Activated naive CD8-positive, alpha-beta T cell treated with anti-CD3 and anti-CD28 coated beads, Interleukin-2, amount 50 U/mL, for 24 hours (primary cell): ENCODE measurements at regions not wholly inside any gene's neighbourhood (a gene's known extent, or its start where the extent isn't known, plus 50 kb on each side); places are given as distances from the start of the nearest gene placed in this dataset.

Source experiments
- ATAC-seq: fragments of 150-1000 bp; cut with Tn5 transposase; one replicate; pipeline ENCODE4 v1.10.0; 2021
- DNase-seq: peaks from one replicate; pipeline ENCODE4 v3.0.0; 2021
- H3K27ac Mint-ChIP-seq: one replicate; pipeline ENCODE4 v1.8.0; 2021; ENCODE audit warnings: mild to moderate bottlenecking, mixed read lengths
- H3K27me3 Mint-ChIP-seq: one replicate; pipeline ENCODE4 v1.8.0; 2021; ENCODE audit warnings: mixed read lengths
- H3K36me3 Mint-ChIP-seq: one replicate; pipeline ENCODE4 v1.8.0; 2021; ENCODE audit warnings: low read depth, mixed read lengths
- H3K4me1 Mint-ChIP-seq: one replicate; pipeline ENCODE4 v1.8.0; 2021; ENCODE audit warnings: mixed read lengths
- H3K4me3 Mint-ChIP-seq: one replicate; pipeline ENCODE4 v1.8.0; 2021; ENCODE audit warnings: mild to moderate bottlenecking, moderate library complexity, mixed read lengths
- H3K9me3 Mint-ChIP-seq: one replicate; pipeline ENCODE4 v1.8.0; 2021; ENCODE audit warnings: mixed read lengths

- Mint-ChIP-seq H3K36me3 (no peaks in the 10 kb centered on the region), H3K27me3 (peaks cover 21% of the 10 kb centered on the region), H3K4me1 (no peaks in the 10 kb centered on the region), H3K27ac (no peak overlapping the region), H3K4me3 (no peak overlapping the region), H3K9me3 (peaks cover 3% of the 10 kb centered on the region)
- no peak for ATAC-seq
- no peak for DNase-seq
Measured at GRCh38 chr10:128545216-128545615, 419.0 kb upstream of the MKI67 start.

GRCh38 chr10:128546651-128547165 lies 420.5 kb upstream of the MKI67 start:
- H3K27me3 Mint-ChIP-seq, result peaks cover 10% of the 10 kb centered on the region
- H3K36me3 Mint-ChIP-seq, result no peaks in the 10 kb centered on the region
- DNase-seq (no peak), ATAC-seq (no peak)
- H3K27ac Mint-ChIP-seq, result no peak overlapping the region
- H3K9me3 Mint-ChIP-seq, result peaks cover 3% of the 10 kb centered on the region
- no peak overlapping the region for H3K4me3 Mint-ChIP-seq
- H3K4me1 Mint-ChIP-seq, result no peaks in the 10 kb centered on the region

GRCh38 chr10:128549101-128549608 lies 422.9 kb upstream of the MKI67 start:
- Mint-ChIP-seq H3K27ac (no peak overlapping the region), H3K27me3 (no peaks in the 10 kb centered on the region), H3K9me3 (peaks cover 3% of the 10 kb centered on the region), H3K4me3 (no peak overlapping the region), H3K36me3 (no peaks in the 10 kb centered on the region), H3K4me1 (no peaks in the 10 kb centered on the region)
- ATAC-seq (no peak), DNase-seq (no peak)

DNA sequence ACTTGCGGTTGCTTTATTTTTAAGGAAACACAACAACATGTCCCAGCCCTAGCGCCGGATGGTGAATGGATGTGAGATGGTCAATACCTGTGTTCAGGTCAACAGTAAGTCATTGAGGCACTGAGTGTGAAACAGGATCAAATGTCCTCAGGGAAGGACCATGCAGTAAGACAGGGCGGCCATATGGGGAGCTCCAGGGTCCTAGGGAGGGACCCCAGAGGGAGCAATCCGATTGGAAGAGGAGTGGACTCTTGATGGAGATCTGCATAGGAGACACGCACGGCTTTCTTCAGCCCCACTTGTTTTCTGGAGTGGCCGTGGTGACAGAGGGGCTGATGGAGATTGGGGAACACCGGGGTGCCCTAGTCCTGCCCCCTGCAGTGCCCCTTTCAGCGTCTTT lies 423.8 kb upstream of the MKI67 start:
- Mint-ChIP-seq H3K9me3 (peaks cover 6% of the 10 kb centered on the region), H3K27ac (no peak overlapping the region), H3K27me3 (no peaks in the 10 kb centered on the region), H3K36me3 (no peaks in the 10 kb centered on the region), H3K4me3 (no peak overlapping the region), H3K4me1 (no peaks in the 10 kb centered on the region)
- no peak for ATAC-seq
- no peak for DNase-seq

DNA sequence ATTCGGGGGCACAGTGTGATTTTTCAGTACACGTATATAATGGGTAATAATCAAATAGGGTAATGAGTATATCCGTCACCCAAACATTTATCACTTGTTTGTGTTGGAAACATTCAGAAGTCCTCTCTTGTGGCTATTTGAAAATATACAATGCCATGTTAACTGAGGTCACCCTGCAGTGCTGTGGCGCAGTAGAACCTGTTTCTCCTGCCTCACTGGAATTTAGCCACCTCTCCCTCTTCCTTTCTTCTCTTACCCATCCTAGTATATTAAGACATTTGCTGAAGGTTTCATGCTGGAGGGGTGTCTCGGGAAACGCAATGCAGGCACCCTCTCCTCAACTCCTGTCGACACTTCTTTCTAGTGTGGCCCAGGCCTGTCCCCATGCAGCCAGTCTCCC lies 425.3 kb upstream of the MKI67 start:
- no peaks in the 10 kb centered on the region for H3K4me1 Mint-ChIP-seq
- no peak for DNase-seq
- H3K27ac Mint-ChIP-seq, result no peak overlapping the region
- no peak overlapping the region for H3K4me3 Mint-ChIP-seq
- H3K9me3 Mint-ChIP-seq, result peaks cover 6% of the 10 kb centered on the region
- H3K36me3 Mint-ChIP-seq, result no peaks in the 10 kb centered on the region
- H3K27me3 Mint-ChIP-seq, result peaks cover 2% of the 10 kb centered on the region
- no peak for ATAC-seq

- Mint-ChIP-seq H3K27ac (no peak overlapping the region), H3K9me3 (peaks cover 6% of the 10 kb centered on the region), H3K36me3 (no peaks in the 10 kb centered on the region), H3K4me1 (no peaks in the 10 kb centered on the region), H3K4me3 (no peak overlapping the region), H3K27me3 (peaks cover 2% of the 10 kb centered on the region)
- no peak for DNase-seq
- no peak for ATAC-seq
Measured at GRCh38 chr10:128553755-128554154, 427.5 kb upstream of the MKI67 start.

DNA sequence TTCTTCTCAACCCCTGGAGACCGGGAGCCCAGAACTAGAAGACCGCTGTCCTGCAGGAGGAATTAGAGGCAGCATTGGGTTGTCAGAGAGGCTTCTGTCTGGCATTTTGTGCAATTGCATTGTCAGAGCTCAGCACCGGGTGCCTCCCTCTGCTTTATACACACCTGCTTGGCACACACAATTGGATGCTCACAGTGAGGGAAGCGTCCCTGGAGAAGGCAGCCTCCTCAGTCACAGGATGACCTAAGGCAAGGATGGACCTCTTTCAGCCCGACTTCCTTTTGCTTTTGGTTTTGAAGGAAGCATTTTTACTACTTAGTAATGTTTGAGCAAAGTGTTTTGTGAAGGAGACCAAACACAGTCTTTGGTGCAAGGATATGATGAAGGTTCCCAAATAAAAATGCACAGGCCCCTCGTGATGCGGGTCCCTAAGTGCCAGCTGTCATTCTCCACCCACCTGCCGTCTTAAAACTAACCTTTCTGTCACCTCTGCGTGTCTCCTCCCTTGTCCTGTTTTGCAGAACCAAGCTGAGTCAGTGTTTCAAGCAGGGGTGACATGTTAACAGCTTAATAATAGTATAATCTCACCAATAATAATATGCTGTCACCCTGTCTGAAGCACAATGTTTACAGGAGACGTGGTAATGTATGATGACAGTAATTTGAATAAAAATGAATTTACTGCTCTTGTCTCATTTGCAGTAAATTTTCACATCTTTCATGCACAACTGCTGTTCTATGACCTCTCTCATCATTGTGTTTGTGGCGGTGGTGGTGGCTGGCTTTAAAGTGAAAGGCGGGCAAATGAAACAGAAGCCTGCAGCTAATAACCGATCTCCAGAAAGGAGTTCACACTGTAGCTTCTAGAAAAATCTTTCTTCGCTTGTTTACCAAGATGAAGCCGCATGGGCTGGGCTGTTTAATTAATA lies 430.2 kb upstream of the MKI67 start:
- no peak overlapping the region for H3K4me3 Mint-ChIP-seq
- H3K27me3 Mint-ChIP-seq, result peaks cover 2% of the 10 kb centered on the region
- H3K36me3 Mint-ChIP-seq, result no peaks in the 10 kb centered on the region
- H3K9me3 Mint-ChIP-seq, result peaks cover 3% of the 10 kb centered on the region
- ATAC-seq, result no peak
- DNase-seq, result no peak
- H3K27ac Mint-ChIP-seq, result no peak overlapping the region
- H3K4me1 Mint-ChIP-seq, result no peaks in the 10 kb centered on the region

DNA sequence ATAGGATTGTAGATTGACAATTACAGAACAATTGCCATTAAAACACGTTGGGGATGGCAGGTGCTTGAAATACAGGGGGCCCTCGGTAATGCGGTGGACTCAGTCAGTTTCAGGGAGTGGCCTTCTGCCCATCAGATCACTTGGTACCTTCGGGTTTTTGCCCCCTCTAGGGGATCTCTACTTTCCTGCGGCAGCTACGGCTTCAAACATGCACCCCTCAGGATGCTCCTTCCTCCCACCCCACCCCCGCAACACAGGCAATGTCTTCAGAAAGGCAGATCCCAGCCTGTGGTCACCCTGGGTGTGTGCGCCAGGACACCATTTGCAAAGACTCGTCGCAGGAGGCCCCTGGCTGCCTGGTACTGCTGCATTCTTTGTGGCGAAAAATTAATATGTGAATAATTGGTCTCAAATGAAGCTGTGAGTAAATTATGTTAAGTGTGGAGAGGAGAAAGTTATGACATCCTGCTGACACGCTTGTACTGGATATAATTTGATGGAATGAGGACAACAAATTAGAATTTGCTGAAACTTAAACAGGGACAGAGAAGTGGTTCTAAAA lies 431.0 kb upstream of the MKI67 start:
- H3K9me3 Mint-ChIP-seq, result peaks cover 3% of the 10 kb centered on the region
- no peaks in the 10 kb centered on the region for H3K4me1 Mint-ChIP-seq
- no peak for ATAC-seq
- DNase-seq, result no peak
- H3K27me3 Mint-ChIP-seq, result peaks cover 2% of the 10 kb centered on the region
- H3K36me3 Mint-ChIP-seq, result no peaks in the 10 kb centered on the region
- no peak overlapping the region for H3K4me3 Mint-ChIP-seq
- no peak overlapping the region for H3K27ac Mint-ChIP-seq

DNA sequence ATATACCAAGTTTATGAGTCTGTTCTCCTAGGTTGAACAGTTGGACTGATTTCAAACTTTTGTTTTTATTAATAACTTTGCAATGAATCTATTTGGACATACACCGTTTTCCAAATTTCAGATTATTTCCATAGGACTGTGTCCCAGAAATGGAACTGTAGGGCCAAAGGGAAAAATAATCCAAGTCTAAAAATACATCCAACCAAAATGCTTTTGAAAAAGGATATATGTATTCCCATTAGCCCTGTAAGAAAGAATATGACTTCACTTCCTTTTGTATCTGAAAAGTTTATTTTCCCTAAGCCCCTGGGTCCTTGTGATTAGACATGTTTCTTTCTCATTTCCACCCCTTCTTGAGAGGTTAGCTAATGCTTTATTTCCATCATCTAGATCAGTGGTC lies 434.2 kb upstream of the MKI67 start:
- Mint-ChIP-seq H3K4me3 (no peak overlapping the region), H3K36me3 (no peaks in the 10 kb centered on the region), H3K9me3 (no peaks in the 10 kb centered on the region), H3K27ac (no peak overlapping the region), H3K4me1 (no peaks in the 10 kb centered on the region), H3K27me3 (peaks cover 2% of the 10 kb centered on the region)
- no peak for DNase-seq
- ATAC-seq, result no peak

- H3K27ac Mint-ChIP-seq, result no peak overlapping the region
- H3K9me3 Mint-ChIP-seq, result no peaks in the 10 kb centered on the region
- DNase-seq, result no peak
- no peaks in the 10 kb centered on the region for H3K4me1 Mint-ChIP-seq
- ATAC-seq, result no peak
- H3K27me3 Mint-ChIP-seq, result peaks cover under 1% of the 10 kb centered on the region
- H3K4me3 Mint-ChIP-seq, result no peak overlapping the region
- no peaks in the 10 kb centered on the region for H3K36me3 Mint-ChIP-seq
Measured at GRCh38 chr10:128560993-128561392, 434.8 kb upstream of the MKI67 start.

DNA sequence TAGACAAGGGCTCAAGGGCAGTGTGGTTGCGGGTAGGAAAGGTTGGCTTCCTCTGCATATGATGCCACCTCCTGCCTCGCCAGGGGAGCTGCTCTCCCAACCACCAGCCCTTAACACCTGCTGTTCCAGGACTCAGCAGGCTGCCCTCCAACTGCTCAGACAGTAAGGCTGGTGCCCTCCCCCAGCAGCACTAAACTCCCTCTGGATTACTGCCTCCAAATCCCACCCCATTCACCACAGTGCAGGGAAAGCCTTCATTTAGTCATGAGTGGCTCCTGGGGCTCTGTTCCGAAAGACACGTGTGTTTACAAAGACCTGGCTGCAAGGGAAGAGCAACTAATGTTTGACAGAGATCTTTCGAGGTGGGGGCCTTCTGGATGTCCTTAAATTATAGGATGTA lies 437.2 kb upstream of the MKI67 start:
- Mint-ChIP-seq H3K36me3 (no peaks in the 10 kb centered on the region), H3K4me3 (no peak overlapping the region), H3K27me3 (no peaks in the 10 kb centered on the region), H3K4me1 (no peaks in the 10 kb centered on the region), H3K27ac (no peak overlapping the region), H3K9me3 (no peaks in the 10 kb centered on the region)
- ATAC-seq, result no peak
- no peak for DNase-seq

- ATAC-seq (no peak), DNase-seq (no peak)
- H3K4me1 Mint-ChIP-seq, result no peaks in the 10 kb centered on the region
- H3K36me3 Mint-ChIP-seq, result no peaks in the 10 kb centered on the region
- H3K27ac Mint-ChIP-seq, result no peak overlapping the region
- no peaks in the 10 kb centered on the region for H3K9me3 Mint-ChIP-seq
- H3K27me3 Mint-ChIP-seq, result no peaks in the 10 kb centered on the region
- H3K4me3 Mint-ChIP-seq, result no peak overlapping the region
Measured at GRCh38 chr10:128563904-128564303, 437.7 kb upstream of the MKI67 start.

- H3K4me1 Mint-ChIP-seq, result no peaks in the 10 kb centered on the region
- no peaks in the 10 kb centered on the region for H3K36me3 Mint-ChIP-seq
- no peak overlapping the region for H3K27ac Mint-ChIP-seq
- no peaks in the 10 kb centered on the region for H3K27me3 Mint-ChIP-seq
- H3K9me3 Mint-ChIP-seq, result no peaks in the 10 kb centered on the region
- ATAC-seq (no peak), DNase-seq (no peak)
- H3K4me3 Mint-ChIP-seq, result no peak overlapping the region
Measured at GRCh38 chr10:128566361-128566968, 440.2 kb upstream of the MKI67 start.

- no peak for ATAC-seq
- no peak for DNase-seq
- H3K27me3 Mint-ChIP-seq, result no peaks in the 10 kb centered on the region
- no peak overlapping the region for H3K4me3 Mint-ChIP-seq
- H3K9me3 Mint-ChIP-seq, result no peaks in the 10 kb centered on the region
- H3K36me3 Mint-ChIP-seq, result no peaks in the 10 kb centered on the region
- H3K27ac Mint-ChIP-seq, result no peak overlapping the region
- H3K4me1 Mint-ChIP-seq, result no peaks in the 10 kb centered on the region
Measured at GRCh38 chr10:128567551-128567950, 441.3 kb upstream of the MKI67 start.

- Mint-ChIP-seq H3K4me3 (no peak overlapping the region), H3K4me1 (no peaks in the 10 kb centered on the region), H3K36me3 (no peaks in the 10 kb centered on the region), H3K27me3 (no peaks in the 10 kb centered on the region), H3K9me3 (no peaks in the 10 kb centered on the region), H3K27ac (no peak overlapping the region)
- DNase-seq (no peak), ATAC-seq (no peak)
Measured at GRCh38 chr10:128568041-128568440, 441.8 kb upstream of the MKI67 start.
